ENCODE measurements at regions not wholly inside any gene's neighbourhood (a gene's known extent, or its start where the extent isn't known, plus 50 kb on each side); places are given as distances from the start of the nearest gene placed in this dataset.
A peak's percentile ranks its signal among the peaks of the same experiment; 100 is the strongest.

DNA sequence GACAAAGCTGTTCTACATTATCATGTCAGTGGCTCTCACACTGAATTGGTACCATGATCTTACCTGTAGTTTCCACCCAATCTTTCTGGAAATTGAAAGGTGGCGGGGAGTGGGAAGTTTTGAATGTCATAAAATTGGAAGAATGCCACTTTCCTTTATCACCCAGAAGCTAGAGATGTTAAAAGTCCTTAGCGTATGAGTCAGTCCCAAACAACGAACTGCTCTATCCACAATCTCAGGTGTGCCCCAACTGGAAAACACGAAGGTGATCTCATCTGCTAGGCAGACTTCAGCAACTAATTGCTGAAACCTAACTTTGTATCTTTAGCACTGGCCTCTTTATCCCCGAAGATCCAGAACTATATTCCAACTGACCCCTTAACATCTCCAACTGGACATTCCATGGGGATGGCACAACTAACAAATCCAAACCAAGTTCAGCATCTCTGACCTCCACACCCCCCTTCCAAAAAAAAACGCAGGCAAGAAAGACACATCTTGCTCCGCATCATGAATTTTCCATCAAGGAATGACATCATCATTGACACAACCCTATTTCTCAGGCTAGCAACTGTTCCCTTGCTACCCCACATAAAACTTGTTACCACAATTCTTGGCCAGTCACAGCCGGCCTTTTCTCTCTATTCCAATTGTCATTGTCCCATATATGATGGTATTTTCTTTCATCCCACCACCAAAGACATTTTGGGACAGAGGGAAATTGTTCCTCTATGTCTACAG, 175.4 kb downstream of the KLF12 start:
- no peak for DNase-seq (ENCODE audit: low spot score)
- CTCF ChIA-PET (ENCODE audit: unreplicated experiment), result no interaction called here
- no peaks in the 10 kb centered on the region for H3K9me2 ChIP-seq (ENCODE audit: insufficient read depth, low read length)
- no peak for TF ChIP-seq EZH2phosphoT487 (IDR thresholded peaks at IDR 0.05; ENCODE audit: borderline replicate concordance, low read depth, low read length)
- TF ChIP-seq, protein P1, sequence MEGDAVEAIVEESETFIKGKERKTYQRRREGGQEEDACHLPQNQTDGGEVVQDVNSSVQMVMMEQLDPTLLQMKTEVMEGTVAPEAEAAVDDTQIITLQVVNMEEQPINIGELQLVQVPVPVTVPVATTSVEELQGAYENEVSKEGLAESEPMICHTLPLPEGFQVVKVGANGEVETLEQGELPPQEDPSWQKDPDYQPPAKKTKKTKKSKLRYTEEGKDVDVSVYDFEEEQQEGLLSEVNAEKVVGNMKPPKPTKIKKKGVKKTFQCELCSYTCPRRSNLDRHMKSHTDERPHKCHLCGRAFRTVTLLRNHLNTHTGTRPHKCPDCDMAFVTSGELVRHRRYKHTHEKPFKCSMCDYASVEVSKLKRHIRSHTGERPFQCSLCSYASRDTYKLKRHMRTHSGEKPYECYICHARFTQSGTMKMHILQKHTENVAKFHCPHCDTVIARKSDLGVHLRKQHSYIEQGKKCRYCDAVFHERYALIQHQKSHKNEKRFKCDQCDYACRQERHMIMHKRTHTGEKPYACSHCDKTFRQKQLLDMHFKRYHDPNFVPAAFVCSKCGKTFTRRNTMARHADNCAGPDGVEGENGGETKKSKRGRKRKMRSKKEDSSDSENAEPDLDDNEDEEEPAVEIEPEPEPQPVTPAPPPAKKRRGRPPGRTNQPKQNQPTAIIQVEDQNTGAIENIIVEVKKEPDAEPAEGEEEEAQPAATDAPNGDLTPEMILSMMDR (conservative IDR thresholded peaks at IDR 0.05; ENCODE audit: low read length), result no peak
- POLR2A ChIA-PET, result interaction anchor here (0.5 to 0.7 kb wide), 2 partner anchors 10 to 172 kb away, joined by 4 read pairs; no protein-coding TSS in a partner anchor
- no peak overlapping the region for H3K4me3 ChIP-seq (ENCODE audit: low read depth, low read length, poor library complexity, severe bottlenecking)
- H3K4me1 ChIP-seq (ENCODE audit: insufficient read depth, low read length, poor library complexity, severe bottlenecking), result peaks cover 45% of the 10 kb centered on the region
- intact Hi-C loops (cut with micrococcal nuclease; ENCODE audit: unreplicated experiment), result no loop called here
- no TSS peak for BruUV-seq (replicated peaks)
- peaks cover 29% of the 10 kb centered on the region for H3K36me3 ChIP-seq (ENCODE audit: insufficient read depth, low read length)
- no peaks in the 10 kb centered on the region for H4K20me1 ChIP-seq (ENCODE audit: insufficient read depth, low read length)
- no peak overlapping the region for H3K27ac ChIP-seq (ENCODE audit: low read depth, low read length, poor library complexity, severe bottlenecking)
- peaks cover 29% of the 10 kb centered on the region; the same call in 1 of the 2 replicates for H3K9me3 ChIP-seq (ENCODE audit: low read length)
- no peak overlapping the region for H3K4me2 ChIP-seq (ENCODE audit: low read length)
- no peak overlapping the region for H2AFZ ChIP-seq (ENCODE audit: low read length)
- peaks cover 62% of the 10 kb centered on the region; the same call in 1 of the 2 replicates for H3K79me2 ChIP-seq (ENCODE audit: insufficient read depth, low read depth, low read length)

DNA sequence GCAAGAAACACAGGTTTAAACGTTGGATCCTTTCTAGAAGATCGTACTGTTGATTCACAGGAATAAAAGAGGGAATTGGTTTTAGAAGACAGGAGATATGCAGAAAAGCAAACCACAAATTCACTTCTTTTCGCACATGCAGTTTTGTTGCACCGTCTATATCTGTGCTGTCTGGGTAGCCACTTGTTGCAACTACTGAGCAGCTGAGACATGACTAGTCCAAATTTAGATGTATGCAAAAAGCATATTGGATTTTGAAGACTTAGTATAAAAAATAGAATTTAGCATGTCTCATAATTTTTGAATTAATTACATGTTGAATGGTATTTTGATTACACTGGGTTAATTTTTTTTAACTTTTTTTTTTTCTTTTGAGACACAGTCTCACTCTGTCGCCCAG, 176.3 kb downstream of the KLF12 start:
- Histone ChIP-seq H3K4me3 (ENCODE audit: low read depth, low read length, poor library complexity, severe bottlenecking) (no peak overlapping the region), H3K9me3 (ENCODE audit: low read length) (peaks cover 33% of the 10 kb centered on the region; the same call in 1 of the 2 replicates), H2AFZ (ENCODE audit: low read length) (no peak overlapping the region), H3K9me2 (ENCODE audit: insufficient read depth, low read length) (no peaks in the 10 kb centered on the region), H3K79me2 (ENCODE audit: insufficient read depth, low read depth, low read length) (peaks cover 60% of the 10 kb centered on the region; the same call in 1 of the 2 replicates), H3K36me3 (ENCODE audit: insufficient read depth, low read length) (peaks cover 36% of the 10 kb centered on the region), H3K27ac (ENCODE audit: low read depth, low read length, poor library complexity, severe bottlenecking) (no peak overlapping the region), H4K20me1 (ENCODE audit: insufficient read depth, low read length) (no peaks in the 10 kb centered on the region), H3K4me2 (ENCODE audit: low read length) (no peak overlapping the region), H3K4me1 (ENCODE audit: insufficient read depth, low read length, poor library complexity, severe bottlenecking) (peaks cover 52% of the 10 kb centered on the region)
- intact Hi-C loops (cut with micrococcal nuclease; ENCODE audit: unreplicated experiment), result no loop called here
- no peak for DNase-seq (ENCODE audit: low spot score)
- ChIA-PET CTCF (ENCODE audit: unreplicated experiment) (no interaction called here), POLR2A (interaction anchor here (0.7 kb wide), 1 partner anchor 11 kb away, joined by 4 read pairs; no protein-coding TSS in a partner anchor)
- TF ChIP-seq EZH2phosphoT487 (IDR thresholded peaks at IDR 0.05; ENCODE audit: borderline replicate concordance, low read depth, low read length), result no peak
- TF ChIP-seq, protein P1 (conservative IDR thresholded peaks at IDR 0.05; ENCODE audit: low read length), result no peak
- BruUV-seq (replicated peaks), result no TSS peak

DNA sequence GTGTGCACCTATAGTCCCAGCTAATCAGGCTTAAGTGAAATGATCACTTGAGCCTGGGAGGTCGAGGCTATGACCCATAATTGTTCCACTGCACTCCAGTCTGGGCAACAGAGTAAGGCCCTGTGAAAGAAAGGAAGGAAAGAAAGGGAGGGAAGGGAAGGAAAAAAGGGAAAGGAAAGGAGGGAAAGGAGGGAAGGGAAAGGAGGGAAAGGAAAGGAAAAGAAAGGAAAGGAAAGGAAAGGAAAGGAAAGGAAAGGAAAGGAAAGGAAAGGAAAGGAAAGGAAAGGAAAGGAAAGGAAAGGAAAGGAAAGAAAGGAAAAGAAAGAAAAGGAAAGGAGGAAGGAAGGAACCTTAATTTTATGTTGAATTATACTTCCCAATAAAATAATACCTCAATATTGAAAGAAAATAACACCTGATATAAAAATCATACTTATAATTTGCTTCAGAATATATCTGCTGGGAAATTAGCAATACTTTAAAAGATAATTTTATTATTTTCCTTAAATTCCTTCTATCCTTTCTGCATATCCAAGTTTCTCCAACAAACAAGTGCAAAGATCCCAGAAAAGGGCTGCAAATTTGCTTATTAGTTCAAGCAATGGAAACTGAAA, 177.3 kb downstream of the KLF12 start:
- CTCF ChIA-PET (ENCODE audit: unreplicated experiment), result no interaction called here
- H3K4me1 ChIP-seq (ENCODE audit: insufficient read depth, low read length, poor library complexity, severe bottlenecking), result peaks cover 56% of the 10 kb centered on the region
- H3K4me2 ChIP-seq (ENCODE audit: low read length), result peak overlapping the region; percentile 33; the same call in 1 of the 2 replicates
- H3K79me2 ChIP-seq (ENCODE audit: insufficient read depth, low read depth, low read length), result peaks cover 53% of the 10 kb centered on the region; the same call in 1 of the 2 replicates
- no peak for DNase-seq (ENCODE audit: low spot score)
- H3K36me3 ChIP-seq (ENCODE audit: insufficient read depth, low read length), result peaks cover 26% of the 10 kb centered on the region
- no TSS peak for BruUV-seq (replicated peaks)
- POLR2A ChIA-PET, result no interaction called here
- H3K27ac ChIP-seq (ENCODE audit: low read depth, low read length, poor library complexity, severe bottlenecking), result peak overlapping the region; percentile 37
- no peak overlapping the region for H2AFZ ChIP-seq (ENCODE audit: low read length)
- H3K9me2 ChIP-seq (ENCODE audit: insufficient read depth, low read length), result no peaks in the 10 kb centered on the region
- no peaks in the 10 kb centered on the region for H4K20me1 ChIP-seq (ENCODE audit: insufficient read depth, low read length)
- H3K9me3 ChIP-seq (ENCODE audit: low read length), result peaks cover 29% of the 10 kb centered on the region; the same call in 1 of the 2 replicates
- TF ChIP-seq, protein P1 (conservative IDR thresholded peaks at IDR 0.05; ENCODE audit: low read length), result no peak
- TF ChIP-seq EZH2phosphoT487 (IDR thresholded peaks at IDR 0.05; ENCODE audit: borderline replicate concordance, low read depth, low read length), result no peak
- intact Hi-C loops (cut with micrococcal nuclease; ENCODE audit: unreplicated experiment), result no loop called here
- no peak overlapping the region for H3K4me3 ChIP-seq (ENCODE audit: low read depth, low read length, poor library complexity, severe bottlenecking)
